WTC11 (cell line): ENCODE measurements at regions not wholly inside any gene's neighbourhood (a gene's known extent, or its start where the extent isn't known, plus 50 kb on each side); places are given as distances from the start of the nearest gene placed in this dataset.

Experiments used
- ATF3 ChIP-seq: sonication (generic); formaldehyde crosslinking; conservative IDR thresholded peaks from 2 replicates; pipeline ENCODE4 v1.8.1; 2022; ENCODE audit warnings: mild to moderate bottlenecking, missing genetic modification reagents
- FOXJ3 ChIP-seq: sonication (generic); formaldehyde crosslinking; IDR thresholded peaks from 2 replicates; pipeline ENCODE4 v1.9.0; 2021; ENCODE audit warnings: missing genetic modification reagents, mild to moderate bottlenecking, borderline replicate concordance
- GABPB1 ChIP-seq: sonication (generic); formaldehyde crosslinking; IDR thresholded peaks from 2 replicates; pipeline ENCODE4 v1.8.1; 2023; ENCODE audit warnings: mild to moderate bottlenecking, missing genetic modification reagents
- IRF1 ChIP-seq: sonication (generic); formaldehyde crosslinking; IDR thresholded peaks from 2 replicates; pipeline ENCODE4 v1.8.0; 2023; ENCODE audit warnings: missing genetic modification reagents
- NFATC4 ChIP-seq: fragments of 250-450 bp; sonication (Bioruptor Pico); IDR thresholded peaks from 2 replicates; pipeline ENCODE4 v1.9.0; 2021; ENCODE audit warnings: mild to moderate bottlenecking
- NR2C2 ChIP-seq: sonication (generic); formaldehyde crosslinking; IDR thresholded peaks from 2 replicates; pipeline ENCODE4 v1.8.0; 2022; ENCODE audit warnings: mild to moderate bottlenecking, missing genetic modification reagents
- TF ChIP-seq, protein P1 (sequence below): fragments of 200-600 bp; IDR thresholded peaks from 2 replicates; pipeline ENCODE4 v1.8.0; 2022; ENCODE audit warnings: antibody characterized with exemption

- TF ChIP-seq FOXJ3 (CRISPR knock-in tag) (no peak), ATF3 (no peak), NR2C2 (CRISPR knock-in tag) (no peak), GABPB1 (CRISPR knock-in tag) (no peak), NFATC4 (CRISPR knock-in tag) (no peak), IRF1 (no peak)
- TF ChIP-seq, protein P1, sequence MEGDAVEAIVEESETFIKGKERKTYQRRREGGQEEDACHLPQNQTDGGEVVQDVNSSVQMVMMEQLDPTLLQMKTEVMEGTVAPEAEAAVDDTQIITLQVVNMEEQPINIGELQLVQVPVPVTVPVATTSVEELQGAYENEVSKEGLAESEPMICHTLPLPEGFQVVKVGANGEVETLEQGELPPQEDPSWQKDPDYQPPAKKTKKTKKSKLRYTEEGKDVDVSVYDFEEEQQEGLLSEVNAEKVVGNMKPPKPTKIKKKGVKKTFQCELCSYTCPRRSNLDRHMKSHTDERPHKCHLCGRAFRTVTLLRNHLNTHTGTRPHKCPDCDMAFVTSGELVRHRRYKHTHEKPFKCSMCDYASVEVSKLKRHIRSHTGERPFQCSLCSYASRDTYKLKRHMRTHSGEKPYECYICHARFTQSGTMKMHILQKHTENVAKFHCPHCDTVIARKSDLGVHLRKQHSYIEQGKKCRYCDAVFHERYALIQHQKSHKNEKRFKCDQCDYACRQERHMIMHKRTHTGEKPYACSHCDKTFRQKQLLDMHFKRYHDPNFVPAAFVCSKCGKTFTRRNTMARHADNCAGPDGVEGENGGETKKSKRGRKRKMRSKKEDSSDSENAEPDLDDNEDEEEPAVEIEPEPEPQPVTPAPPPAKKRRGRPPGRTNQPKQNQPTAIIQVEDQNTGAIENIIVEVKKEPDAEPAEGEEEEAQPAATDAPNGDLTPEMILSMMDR: no peak
Observed at GRCh38 chr2:2750867-2751714, 420.0 kb upstream of the MYT1L start.
